K562 (cell line): ENCODE measurements at regions not wholly inside any gene's neighbourhood (a gene's known extent, or its start where the extent isn't known, plus 50 kb on each side); places are given as distances from the start of the nearest gene placed in this dataset.

Experiments used
- ATAC-seq: fragments of 200-7000 bp; cut with Tn5 transposase; 3 replicates; pipeline ENCODE4 v1.9.1; 2020; ENCODE audit warnings: moderate library complexity
- BruUV-seq: library from RNA; stranded (reverse); fragments of 400-500 nt; replicated peaks from 2 replicates; lab custom pipeline; 2021; lab: Mats Ljungman, UMichigan
- CTCF ChIA-PET: fragments of 300-600 bp; formaldehyde crosslinking; extraction: SDS; loops from one replicate; lab custom pipeline; 2021; ENCODE audit warnings: low intra/inter-chr PET ratio; lab: Yijun Ruan, JAX
- POLR2A ChIA-PET: fragments of 300-600, 350-650 bp; sonication (Branson Sonifier 250); formaldehyde crosslinking; extraction: SDS; loops from one replicate; lab custom pipeline; 2021; ENCODE audit warnings: antibody characterized with exemption, inconsistent platforms; lab: Yijun Ruan, JAX
- DNase-seq, 4 experiments: peaks; one replicate each; pipeline versions ENCODE4 v3.0.0 to v3.0.0-alpha.2; 2011 to 2018; ENCODE audit warnings: low spot score in 3 of 4, mixed read lengths in 3 of 4; ENCODE audit errors: extremely low read depth in 1 of 4
- FAIRE-seq: peaks from 2 replicates; lab custom pipeline; 2011; peaks lifted over from hg19 to GRCh38; lab: Jason Lieb, UNC
- H2AFZ ChIP-seq: 2 replicates; pipeline ENCODE4 v1.6.0; 2011; ENCODE audit warnings: low read depth, low read length, control low read depth, inconsistent platforms
- H3K27ac ChIP-seq: fragments of 200-600 bp; 3 replicates; pipeline ENCODE4 v1.8.0; 2011; ENCODE audit warnings: low read depth, mild to moderate bottlenecking, control low read depth, inconsistent platforms, low read length, moderate library complexity, mixed read lengths; ENCODE audit errors: extremely low read depth
- H3K27me3 ChIP-seq, 2 experiments: fragments of 300-600 bp in 1 of 2; 2 replicates in 1 of 2; 3 replicates in 1 of 2; pipeline versions ENCODE4 v1.6.0 to v1.8.0; 2011; ENCODE audit warnings: inconsistent platforms in 2 of 2, low read length in 2 of 2, mild to moderate bottlenecking in 1 of 2, mixed read lengths in 1 of 2, moderate library complexity in 1 of 2; ENCODE audit not compliant: control insufficient read depth in 2 of 2, insufficient read depth in 2 of 2
- H3K36me3 ChIP-seq: fragments of 300-600 bp; 3 replicates; pipeline ENCODE4 v1.8.0; 2011; ENCODE audit warnings: mild to moderate bottlenecking, low read length, inconsistent platforms; ENCODE audit not compliant: control insufficient read depth, insufficient read depth
- H3K4me1 ChIP-seq, 2 experiments: fragments of 200-600 bp in 1 of 2; replicated peaks in 1 of 2; 2 replicates in 1 of 2; 3 replicates in 1 of 2; pipeline versions ENCODE4 v1.5.1 to v1.8.0; 2011; ENCODE audit warnings: inconsistent platforms in 2 of 2, low read length in 2 of 2, mild to moderate bottlenecking in 1 of 2, mixed read lengths in 1 of 2, moderate library complexity in 1 of 2; ENCODE audit not compliant: control insufficient read depth in 2 of 2, insufficient read depth in 2 of 2
- H3K4me2 ChIP-seq: 2 replicates; pipeline ENCODE4 v1.6.1; 2011; ENCODE audit warnings: low read length, control low read depth, inconsistent platforms, mixed read lengths; ENCODE audit not compliant: insufficient read depth
- H3K4me3 ChIP-seq: fragments of 200-600 bp; sonication (generic), shearing (Covaris generic); 2 replicates; pipeline ENCODE4 v1.5.1; 2016; ENCODE audit warnings: control low read depth, inconsistent platforms
- H3K79me2 ChIP-seq: fragments of 200-600 bp; 3 replicates; pipeline ENCODE4 v1.8.0; 2011; ENCODE audit warnings: low read length, inconsistent platforms; ENCODE audit not compliant: control insufficient read depth, insufficient read depth
- H3K9ac ChIP-seq, 2 experiments: 2 replicates each; pipeline versions ENCODE4 v1.6.0 to v1.6.1; 2011; ENCODE audit warnings: low read depth in 2 of 2, low read length in 2 of 2, control low read depth in 1 of 2, inconsistent platforms in 1 of 2, mild to moderate bottlenecking in 1 of 2, mixed read lengths in 1 of 2; ENCODE audit not compliant: insufficient read depth in 1 of 2
- H3K9me1 ChIP-seq: one replicate; pipeline ENCODE4 v1.6.0; 2011; ENCODE audit warnings: inconsistent platforms, mild to moderate bottlenecking, low read length, moderate library complexity; ENCODE audit not compliant: control insufficient read depth, insufficient read depth
- H3K9me3 ChIP-seq: replicated peaks from 2 replicates; pipeline ENCODE4 v1.5.1; 2011; ENCODE audit warnings: low read depth, low read length, inconsistent platforms; ENCODE audit not compliant: control insufficient read depth, insufficient read depth
- H4K20me1 ChIP-seq: replicated peaks from 2 replicates; pipeline ENCODE4 v1.6.1; 2011; ENCODE audit warnings: low read length, inconsistent platforms, mixed read lengths; ENCODE audit not compliant: control insufficient read depth, insufficient read depth
- ELK1 ChIP-seq: sonication (generic); formaldehyde crosslinking; IDR thresholded peaks from 2 replicates; pipeline ENCODE4 v1.8.1; 2022; ENCODE audit warnings: missing genetic modification reagents
- IRF2 ChIP-seq: sonication (generic); formaldehyde crosslinking; IDR thresholded peaks from 2 replicates; pipeline ENCODE4 v1.8.1; 2022; ENCODE audit warnings: mild to moderate bottlenecking, missing genetic modification reagents
- MYBL2 ChIP-seq, 2 experiments: fragments of 450-650 bp in 1 of 2; sonication (generic) in 1 of 2; formaldehyde crosslinking in 1 of 2; IDR thresholded peaks; 2 replicates each; pipeline versions ENCODE4 v1.6.1 to v1.8.1; 2017 to 2022; ENCODE audit warnings: borderline replicate concordance in 1 of 2, inconsistent platforms in 1 of 2, low read depth in 1 of 2, mild to moderate bottlenecking in 1 of 2, missing genetic modification reagents in 1 of 2, moderate library complexity in 1 of 2
- PML ChIP-seq: IDR thresholded peaks from 2 replicates; pipeline ENCODE4 v1.6.1; 2012; ENCODE audit warnings: low read length, inconsistent platforms
- RBM25 ChIP-seq: fragments of 200-400 bp; formaldehyde crosslinking; IDR thresholded peaks from 2 replicates; pipeline ENCODE4 v1.6.1; 2018; ENCODE audit warnings: low read length, low read depth, moderate library complexity; ENCODE audit not compliant: severe bottlenecking
- SETDB1 ChIP-seq: IDR thresholded peaks from one replicate; pipeline ENCODE4 v1.6.1; 2012; ENCODE audit warnings: low read length, control low read depth, inconsistent platforms
- SMAD4 ChIP-seq: fragments of 250-450 bp; sonication (Bioruptor Pico); conservative IDR thresholded peaks from 2 replicates; pipeline ENCODE4 v1.8.0; 2021; ENCODE audit warnings: inconsistent platforms, mild to moderate bottlenecking, moderate library complexity
- SRSF7 ChIP-seq: fragments of 200-400 bp; formaldehyde crosslinking; optimal IDR thresholded peaks from 2 replicates; pipeline ENCODE3; 2017; ENCODE audit warnings: mild to moderate bottlenecking, low read depth, low read length
- TEAD2 ChIP-seq: fragments of 450-650 bp; IDR thresholded peaks from 2 replicates; pipeline ENCODE4 v1.6.1; 2016; ENCODE audit warnings: missing genetic modification characterization, control low read depth, missing compliant biosample characterization
- ZNF146 ChIP-seq: IDR thresholded peaks from one replicate; pipeline ENCODE4 v1.6.1; 2018; ENCODE audit warnings: missing compliant biosample characterization; ENCODE audit not compliant: unreplicated experiment
- ZSCAN29 ChIP-seq: fragments of 450-650 bp; IDR thresholded peaks from 2 replicates; pipeline ENCODE4 v1.6.1; 2017
- in situ Hi-C: fragments of 300-500 bp; cut with MboI; formaldehyde crosslinking; loops from 4 replicates; pipeline ENCODE4 v1.15.0; 2018; ENCODE audit warnings: inconsistent platforms, mixed read lengths
- intact Hi-C: fragments of 100-400 bp; cut with micrococcal nuclease; formaldehyde crosslinking; loops from 2 replicates; pipeline ENCODE4 v1.14.2; 2022
- TF ChIP-seq, protein P1 (sequence below): fragments of 250-450 bp; sonication (Bioruptor Pico); IDR thresholded peaks from 2 replicates; pipeline ENCODE4 v1.4.0; 2020

DNA sequence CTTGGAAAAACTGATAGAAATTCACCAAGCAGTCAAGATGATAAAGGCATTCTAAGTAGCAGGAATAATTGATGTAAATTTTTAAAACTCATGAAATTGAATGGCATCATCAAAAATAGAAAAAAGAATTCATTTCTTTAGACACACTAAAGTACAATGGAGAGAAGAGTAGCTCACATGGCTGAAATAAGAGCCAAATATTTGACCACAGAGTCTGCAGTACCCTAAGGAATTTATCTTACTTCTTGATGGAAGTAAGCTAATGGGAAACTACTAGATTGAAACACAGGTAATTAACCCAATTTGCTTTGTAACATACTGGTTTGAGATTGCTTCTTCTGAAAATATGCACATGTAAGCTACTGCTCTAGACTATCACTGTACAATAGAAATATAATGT, 70.8 kb upstream of the GPM6A start:
- DNase-seq = no peak
- no peak overlapping the region for H3K9ac ChIP-seq
- no peak for TF ChIP-seq SRSF7
- TF ChIP-seq TEAD2 (tag) = no peak
- no peak for TF ChIP-seq RBM25
- TF ChIP-seq PML = no peak
- TF ChIP-seq MYBL2 (IDR thresholded peaks at IDR 0.05; ENCODE audit: low read depth) = no peak
- no peak for TF ChIP-seq MYBL2 (CRISPR knock-in tag; IDR thresholded peaks at IDR 0.05; ENCODE audit: borderline replicate concordance)
- TF ChIP-seq, protein P1, sequence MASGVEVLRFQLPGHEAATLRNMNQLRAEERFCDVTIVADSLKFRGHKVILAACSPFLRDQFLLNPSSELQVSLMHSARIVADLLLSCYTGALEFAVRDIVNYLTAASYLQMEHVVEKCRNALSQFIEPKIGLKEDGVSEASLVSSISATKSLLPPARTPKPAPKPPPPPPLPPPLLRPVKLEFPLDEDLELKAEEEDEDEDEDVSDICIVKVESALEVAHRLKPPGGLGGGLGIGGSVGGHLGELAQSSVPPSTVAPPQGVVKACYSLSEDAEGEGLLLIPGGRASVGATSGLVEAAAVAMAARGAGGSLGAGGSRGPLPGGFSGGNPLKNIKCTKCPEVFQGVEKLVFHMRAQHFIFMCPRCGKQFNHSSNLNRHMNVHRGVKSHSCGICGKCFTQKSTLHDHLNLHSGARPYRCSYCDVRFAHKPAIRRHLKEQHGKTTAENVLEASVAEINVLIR (CRISPR knock-in tag) = no peak
- TF ChIP-seq SETDB1 = no peak
- TF ChIP-seq ELK1 (CRISPR knock-in tag) = no peak
- TF ChIP-seq SMAD4 (CRISPR knock-in tag) = no peak
- TF ChIP-seq ZSCAN29 = no peak
- TF ChIP-seq IRF2 (CRISPR knock-in tag) = no peak
- no peak for TF ChIP-seq ZNF146 (CRISPR knock-in tag)
- ChIA-PET POLR2A (no interaction called here), CTCF (no interaction called here)
- no peaks in the 10 kb centered on the region for H3K79me2 ChIP-seq
- no peaks in the 10 kb centered on the region for H3K9me3 ChIP-seq
- no peak overlapping the region for H2AFZ ChIP-seq
- no peak for FAIRE-seq
- no peak overlapping the region for H3K4me2 ChIP-seq
- BruUV-seq = no TSS peak
- H3K27ac ChIP-seq = no peak overlapping the region
- no peak for ATAC-seq
- no peaks in the 10 kb centered on the region for H3K36me3 ChIP-seq
- no peaks in the 10 kb centered on the region for H4K20me1 ChIP-seq
- intact Hi-C loops = no loop called here
- H3K4me1 ChIP-seq = no peaks in the 10 kb centered on the region
- no peaks in the 10 kb centered on the region for H3K9me1 ChIP-seq
- in situ Hi-C loops = no loop called here
- H3K27me3 ChIP-seq = no peaks in the 10 kb centered on the region
- no peak overlapping the region for H3K4me3 ChIP-seq
